NCI-H146 treated with DMSO at 0.1 percent for 48 hours (cell line): ENCODE measurements at regions not wholly inside any gene's neighbourhood (a gene's known extent, or its start where the extent isn't known, plus 50 kb on each side); places are given as distances from the start of the nearest gene placed in this dataset.
"Not testable (repeated sequence)": the region's sequence is repeated elsewhere in the genome, so short reads cannot be mapped to it uniquely, and the experiment has no call there.

Experiments used
- DNase-seq: peaks from one replicate; lab custom pipeline; 2025; ENCODE audit not compliant: unreplicated experiment; lab: John Stamatoyannopoulos, UW

- DNase-seq: no peak
These were observed 188.8 kb upstream of the ST8SIA4 start for GRCh38 chr5:101091902-101092301.

GRCh38 chr5:101084353-101084752, 181.3 kb upstream of the ST8SIA4 start:
- no peak for DNase-seq

GRCh38 chr5:101080462-101081240, 177.6 kb upstream of the ST8SIA4 start:
- DNase-seq: no peak

GRCh38 chr5:101068298-101068697, 165.2 kb upstream of the ST8SIA4 start:
- DNase-seq: no peak

GRCh38 chr5:101067429-101067828, 164.3 kb upstream of the ST8SIA4 start:
- DNase-seq: no peak

- no peak for DNase-seq
These were observed 159.8 kb upstream of the ST8SIA4 start for GRCh38 chr5:101062902-101063301.

- no peak for DNase-seq
These were observed 144.1 kb upstream of the ST8SIA4 start for GRCh38 chr5:101047181-101047580.

- no peak for DNase-seq
These were observed 142.6 kb upstream of the ST8SIA4 start for GRCh38 chr5:101045689-101046088.

- not testable (repeated sequence) for DNase-seq
These were observed 136.9 kb upstream of the ST8SIA4 start for GRCh38 chr5:101040002-101040401.

GRCh38 chr5:101036778-101037177, 133.7 kb upstream of the ST8SIA4 start:
- DNase-seq: no peak

GRCh38 chr5:101035425-101035824, 132.3 kb upstream of the ST8SIA4 start:
- DNase-seq: no peak

GRCh38 chr5:101024299-101024698, 121.2 kb upstream of the ST8SIA4 start:
- DNase-seq: no peak

- DNase-seq: no peak
These were observed 115.2 kb upstream of the ST8SIA4 start for GRCh38 chr5:101018299-101018698.

- DNase-seq: no peak
These were observed 109.8 kb upstream of the ST8SIA4 start for GRCh38 chr5:101012880-101013279.

- no peak for DNase-seq
These were observed 106.9 kb upstream of the ST8SIA4 start for GRCh38 chr5:101009758-101010519.

- DNase-seq: no peak
These were observed 89.3 kb upstream of the ST8SIA4 start for GRCh38 chr5:100992354-100992753.

GRCh38 chr5:100983601-100984000, 80.5 kb upstream of the ST8SIA4 start:
- DNase-seq: not testable (repeated sequence)

- no peak for DNase-seq
These were observed 71.0 kb upstream of the ST8SIA4 start for GRCh38 chr5:100974082-100974481.

- DNase-seq: no peak
These were observed 67.7 kb upstream of the ST8SIA4 start for GRCh38 chr5:100970646-100971255.

GRCh38 chr5:100965291-100965690, 62.2 kb upstream of the ST8SIA4 start:
- no peak for DNase-seq
